ENCODE measurements at regions not wholly inside any gene's neighbourhood (a gene's known extent, or its start where the extent isn't known, plus 50 kb on each side); places are given as distances from the start of the nearest gene placed in this dataset.

- no peak for DNase-seq
These were observed 55.0 kb downstream of the TMEM30B start for GRCh38 chr14:61226015-61226654.

- DNase-seq: no peak
These were observed 55.8 kb downstream of the TMEM30B start for GRCh38 chr14:61225344-61225743.

DNA sequence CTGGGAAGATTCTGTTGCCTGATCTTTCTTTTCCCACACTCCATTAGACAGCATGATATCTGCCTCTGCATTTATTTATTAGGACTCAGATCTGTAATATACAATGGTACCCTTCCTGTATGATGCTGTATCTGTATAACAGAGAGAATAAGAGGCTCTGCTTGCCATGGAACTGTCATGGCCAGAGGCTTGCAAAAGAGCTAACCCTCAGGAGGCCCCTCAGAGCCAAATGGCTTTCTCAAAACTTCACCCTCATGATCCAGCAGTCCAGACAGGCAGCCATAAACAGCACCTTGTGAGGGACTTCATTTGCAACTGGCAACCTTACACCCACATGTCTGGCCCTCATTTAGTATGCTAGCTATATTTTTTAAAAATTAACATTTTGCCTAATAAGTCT is 57.6 kb downstream of the TMEM30B start:
- no peak for DNase-seq

DNA sequence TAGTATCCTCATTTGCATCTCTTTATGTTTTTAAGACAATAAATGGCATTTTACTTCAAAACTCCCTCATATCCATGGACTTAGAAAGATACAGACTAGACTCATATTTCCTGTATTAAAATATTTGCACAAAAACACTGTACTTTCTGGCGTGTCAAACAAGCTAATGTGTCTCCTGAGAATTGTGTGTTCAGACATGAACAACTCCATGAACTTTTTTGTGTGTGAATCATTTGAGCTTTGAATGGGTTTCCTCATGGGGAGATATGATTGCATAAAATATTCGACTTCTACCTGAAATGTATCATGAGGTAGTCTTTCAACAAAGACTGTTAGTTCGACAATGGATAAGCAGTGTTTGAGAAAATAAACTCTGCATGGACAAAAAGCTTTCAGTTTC is 58.8 kb downstream of the TMEM30B start:
- no peak for DNase-seq

DNA sequence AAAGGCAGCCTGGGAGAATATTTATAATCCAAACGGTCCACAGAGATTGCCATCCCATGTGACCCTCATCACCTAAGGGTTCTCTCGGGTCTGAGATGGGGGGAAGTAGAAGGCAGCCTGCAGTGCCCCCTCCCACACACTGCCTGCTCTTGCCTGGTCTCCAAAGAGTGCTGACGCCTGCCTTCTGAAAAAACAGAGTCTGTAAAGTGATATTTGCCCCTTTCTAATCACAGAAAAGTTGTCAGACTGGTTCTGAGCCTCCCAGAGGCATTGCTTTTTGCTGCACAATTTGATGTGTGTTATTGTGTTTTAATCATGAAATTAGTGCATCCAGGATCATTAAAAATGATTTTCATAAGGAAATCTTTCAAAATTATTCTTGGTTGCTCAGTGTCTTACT is 59.2 kb downstream of the TMEM30B start:
- no peak for DNase-seq

GRCh38 chr14:61219673-61220072 is 61.5 kb downstream of the TMEM30B start:
- no peak for DNase-seq

- no peak for DNase-seq
These were observed 61.9 kb downstream of the TMEM30B start for GRCh38 chr14:61219256-61219655.

- DNase-seq: no peak
These were observed 62.4 kb downstream of the TMEM30B start for GRCh38 chr14:61218767-61219166.

DNA sequence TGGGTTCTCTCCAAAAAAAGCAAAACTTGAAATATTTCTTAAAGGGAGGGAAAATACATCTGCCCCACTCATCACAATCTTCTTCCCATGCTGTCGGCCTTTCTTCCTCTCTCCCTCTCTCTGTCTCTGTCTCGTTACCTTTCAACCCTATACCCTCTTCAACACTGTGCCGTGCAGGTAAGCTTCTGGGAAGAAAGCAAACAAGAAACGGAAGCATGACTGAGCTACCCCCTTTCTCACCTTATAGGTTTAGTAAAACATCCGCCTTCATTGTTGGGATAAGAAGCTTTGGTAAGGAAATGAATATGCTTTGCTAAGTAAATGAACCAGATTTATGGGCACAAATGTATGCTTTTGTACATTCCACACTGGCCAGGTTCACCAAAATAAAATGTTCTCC is 63.0 kb downstream of the TMEM30B start:
- no peak for DNase-seq

GRCh38 chr14:61217516-61217915 is 63.6 kb downstream of the TMEM30B start:
- no peak for DNase-seq

DNA sequence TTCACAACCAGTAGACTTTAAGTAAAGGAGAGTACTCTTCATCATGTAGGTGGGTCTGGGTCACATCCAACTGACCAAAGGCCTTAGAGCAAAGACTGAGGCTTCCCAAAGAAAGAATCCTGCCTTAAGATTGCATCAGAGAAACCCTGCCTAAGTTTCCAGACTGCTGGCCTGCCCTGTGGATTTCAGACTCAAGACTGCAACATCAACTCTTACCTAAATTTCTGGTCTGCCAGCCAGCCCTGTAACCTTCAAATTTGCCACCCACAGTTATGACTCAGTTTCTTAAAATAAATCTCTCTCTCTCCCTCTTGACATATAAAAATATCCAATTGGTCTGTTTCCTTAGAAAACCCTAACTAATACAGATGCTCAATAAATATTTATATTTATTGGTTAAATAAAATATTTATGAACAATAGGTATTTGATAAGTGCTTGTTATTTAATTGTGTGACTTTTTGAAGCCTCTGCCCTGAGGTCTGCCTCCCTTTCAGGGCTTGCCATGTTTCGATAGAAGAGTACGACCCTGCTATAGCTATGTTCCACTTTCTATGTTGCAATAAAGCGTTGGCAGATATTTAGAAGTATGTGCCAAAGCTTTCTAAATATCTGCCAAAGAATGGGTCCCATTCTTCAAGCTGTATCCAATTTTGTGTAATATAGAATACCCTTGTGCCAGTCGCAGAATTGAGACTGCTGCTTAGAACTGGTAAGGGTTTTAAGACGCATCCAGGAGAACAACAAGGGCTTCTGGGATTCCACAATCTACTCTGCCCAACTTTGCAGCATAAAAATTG is 65.7 kb downstream of the TMEM30B start:
- no peak for DNase-seq

GRCh38 chr14:61213920-61214319 is 67.2 kb downstream of the TMEM30B start:
- no peak for DNase-seq

DNA sequence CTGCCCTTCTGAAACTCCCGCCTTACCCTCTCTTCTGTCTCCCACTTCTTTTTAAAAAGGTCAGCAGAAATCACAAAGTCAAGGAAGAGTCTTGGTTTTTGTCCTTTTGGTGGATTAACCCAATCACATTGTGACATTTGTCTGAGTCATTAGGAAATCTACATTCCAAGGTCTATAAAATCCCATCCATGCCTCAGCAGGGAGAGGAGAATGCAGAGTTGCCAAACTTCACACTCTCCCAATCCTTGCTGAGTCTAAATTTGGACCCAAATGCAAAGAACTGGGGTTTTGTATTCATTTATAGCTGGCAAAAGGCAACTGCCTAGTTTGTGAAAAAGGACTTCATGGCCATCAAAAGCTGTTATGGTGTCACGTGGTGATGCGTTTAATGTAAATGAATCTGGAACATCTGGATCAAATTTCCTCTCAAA is 67.9 kb downstream of the TMEM30B start:
- no peak for DNase-seq

DNA sequence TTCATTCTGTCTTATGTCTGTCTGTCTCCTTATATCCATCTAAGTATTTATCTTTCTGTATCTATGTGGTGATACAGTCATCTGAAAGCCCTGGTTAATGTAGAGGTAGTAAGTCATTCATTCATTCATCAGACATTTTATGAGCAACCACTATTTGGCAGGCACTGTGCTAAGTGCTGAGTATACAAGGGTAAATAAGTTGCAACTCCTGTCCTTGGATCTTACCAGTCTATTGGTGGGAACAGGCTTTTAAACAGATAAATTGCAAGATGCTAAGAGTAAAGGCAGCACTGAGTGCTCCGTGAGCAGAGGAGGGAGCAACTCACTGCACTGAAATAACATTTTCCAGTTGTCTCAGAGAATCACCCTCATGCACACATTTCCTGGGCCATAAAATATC is 68.6 kb downstream of the TMEM30B start:
- no peak for DNase-seq

DNA sequence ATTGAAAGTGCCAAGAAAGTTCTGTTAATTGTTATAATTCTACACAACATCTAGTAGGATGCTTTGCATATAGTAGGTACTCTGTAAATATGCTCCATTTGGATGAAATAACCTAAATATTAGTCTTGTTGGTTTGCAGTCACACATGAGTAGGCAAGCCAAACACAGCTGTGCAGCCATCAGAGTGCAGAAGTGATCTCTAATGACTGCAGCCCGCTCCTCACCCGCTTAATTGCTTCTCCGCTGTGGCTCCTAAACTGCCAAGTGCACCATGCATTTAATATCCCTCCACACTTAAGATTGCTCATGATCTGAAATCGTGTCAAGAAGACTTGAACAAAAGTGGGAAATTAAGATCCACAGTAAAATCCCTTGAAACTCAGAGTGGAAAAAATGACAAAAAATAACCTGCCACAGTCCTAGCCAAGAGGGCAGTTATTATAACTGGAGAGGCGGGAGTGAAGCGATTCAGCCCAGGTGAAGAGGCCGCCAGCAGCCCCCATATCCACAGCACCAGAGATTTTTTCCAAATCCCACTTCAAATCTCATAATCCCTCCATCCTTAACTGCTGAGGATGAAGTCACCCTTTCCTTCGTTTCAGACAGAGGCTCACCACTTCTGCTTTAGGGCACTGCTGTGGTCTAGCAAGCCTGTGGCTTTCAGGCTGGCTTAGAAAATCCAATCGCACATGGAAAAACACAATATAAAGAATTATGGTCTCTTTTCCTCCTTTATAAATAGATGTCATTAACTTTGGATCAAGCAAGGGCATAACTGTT is 69.5 kb downstream of the TMEM30B start:
- DNase-seq: no peak

DNA sequence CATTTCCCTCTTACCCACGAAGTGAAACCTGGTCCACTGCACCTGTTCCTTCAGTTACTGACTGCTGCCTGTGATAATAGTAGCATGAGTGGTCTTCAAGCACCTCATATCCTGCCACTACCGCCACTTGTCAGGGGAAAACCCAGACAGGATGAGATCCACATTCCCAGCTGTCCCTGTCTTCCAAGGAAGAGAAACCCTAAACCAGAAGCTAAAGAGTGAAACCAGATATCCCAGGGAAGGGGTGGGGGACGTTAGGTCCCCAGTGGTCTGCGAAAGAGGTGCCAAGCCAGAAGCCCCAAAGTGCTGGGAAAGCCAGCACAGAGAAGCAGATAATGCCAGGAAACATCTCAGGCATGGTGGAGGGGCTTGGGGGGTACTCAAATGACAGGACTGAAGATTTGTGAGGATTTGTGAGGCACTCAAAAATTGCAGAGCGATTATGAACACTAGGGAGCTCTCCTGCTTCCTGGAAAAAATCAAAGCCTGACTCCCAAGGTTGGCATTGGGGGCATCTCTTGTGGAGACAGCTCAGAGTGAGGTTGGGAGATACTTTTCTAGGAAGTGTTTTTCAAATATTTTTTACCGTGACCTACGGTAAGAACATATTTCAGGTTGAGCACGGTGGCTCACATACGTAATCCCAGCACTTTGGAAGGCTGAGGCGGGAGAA is 77.9 kb downstream of the TMEM30B start:
- DNase-seq: no peak

- no peak for DNase-seq
These were observed 79.0 kb downstream of the TMEM30B start for GRCh38 chr14:61202124-61202523.

- no peak for DNase-seq
These were observed 80.0 kb downstream of the TMEM30B start for GRCh38 chr14:61201171-61201570.

- DNase-seq: no peak
These were observed 83.7 kb downstream of the TMEM30B start for GRCh38 chr14:61197416-61197815.

DNA sequence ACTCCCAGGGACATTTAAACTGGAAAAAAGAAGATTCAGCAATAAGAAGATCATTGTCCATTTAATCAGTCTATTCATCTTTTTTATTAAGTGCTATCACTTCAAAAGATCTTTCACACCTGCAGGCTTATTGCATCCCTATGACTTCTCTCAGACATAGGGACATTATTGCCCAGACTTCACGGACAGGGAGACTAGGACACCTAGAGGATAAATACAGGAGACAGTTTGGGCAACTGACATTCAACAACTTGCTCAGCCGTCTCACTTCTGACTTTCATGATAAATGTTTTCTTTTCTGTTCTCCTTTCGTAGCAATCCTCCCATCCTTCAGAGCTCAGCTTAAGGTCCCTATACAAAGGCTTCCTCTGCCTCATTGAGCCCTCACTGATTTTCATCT is 84.3 kb downstream of the TMEM30B start:
- no peak for DNase-seq

GRCh38 chr14:61196034-61196433 is 85.1 kb downstream of the TMEM30B start:
- no peak for DNase-seq

DNA sequence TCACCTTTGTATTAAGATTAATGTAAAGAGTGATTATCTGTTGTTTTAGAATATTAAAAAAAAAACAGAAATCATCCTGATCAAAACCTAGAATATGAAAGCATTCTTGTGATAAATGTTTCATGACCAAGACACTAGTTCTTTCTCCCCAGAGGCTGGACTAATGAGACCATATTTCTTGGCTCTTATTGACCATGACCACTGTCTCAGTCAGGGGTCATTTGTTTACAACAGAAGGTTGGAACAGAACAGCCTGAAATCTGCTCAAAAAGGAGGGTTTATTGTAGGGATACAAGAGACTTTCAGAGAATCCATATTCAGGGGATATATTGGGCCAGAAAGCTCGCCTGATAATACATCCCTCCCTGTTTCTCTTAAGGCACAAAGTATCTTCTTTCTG is 87.7 kb downstream of the TMEM30B start:
- no peak for DNase-seq

DNA sequence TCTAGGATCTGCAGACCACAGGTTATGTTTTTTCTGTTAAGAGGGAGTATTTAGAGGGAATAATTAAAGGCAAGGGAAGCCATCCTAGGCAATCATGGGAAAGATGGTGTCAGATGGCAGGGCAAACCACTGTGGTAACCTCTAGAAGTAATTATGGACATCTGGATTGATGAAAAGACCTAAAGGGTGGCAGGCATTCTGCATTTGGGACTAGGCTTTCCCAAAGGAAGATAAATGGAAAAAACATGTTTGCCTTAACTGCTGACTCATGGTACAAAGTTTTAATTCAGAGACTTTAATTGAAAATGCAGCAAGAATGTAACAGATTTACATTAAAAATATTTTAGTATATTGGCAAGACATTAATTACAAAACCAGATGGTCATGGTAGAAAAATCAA is 88.1 kb downstream of the TMEM30B start:
- no peak for DNase-seq

Data from stimulated activated CD4-positive, alpha-beta T cell treated with anti-CD3 and anti-CD28 coated beads, Interleukin-4, amount 100 ng/mL, for 24 hours (primary cell).